ENCODE measurements at regions not wholly inside any gene's neighbourhood (a gene's known extent, or its start where the extent isn't known, plus 50 kb on each side); places are given as distances from the start of the nearest gene placed in this dataset.

DNA sequence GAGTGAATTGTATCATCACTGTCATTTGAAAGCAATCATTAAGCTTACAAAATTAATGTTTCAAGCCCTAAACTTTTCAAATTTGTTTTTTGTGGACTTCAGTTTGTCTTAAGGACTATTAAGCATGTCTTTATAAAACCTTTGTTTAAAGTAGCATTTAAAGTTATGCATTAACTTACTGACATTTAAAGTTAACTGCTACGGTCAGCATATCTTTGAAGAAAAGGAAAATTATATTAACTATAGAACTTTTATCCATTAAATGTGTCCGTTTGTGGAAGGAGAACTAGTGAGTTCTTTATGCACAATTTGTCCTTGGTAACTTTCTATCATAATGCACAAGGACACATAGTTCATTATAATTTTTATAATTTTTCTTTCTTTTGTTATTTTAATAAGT lies 103.4 kb downstream of the FANCF start:
- TF ChIP-seq, protein P1, sequence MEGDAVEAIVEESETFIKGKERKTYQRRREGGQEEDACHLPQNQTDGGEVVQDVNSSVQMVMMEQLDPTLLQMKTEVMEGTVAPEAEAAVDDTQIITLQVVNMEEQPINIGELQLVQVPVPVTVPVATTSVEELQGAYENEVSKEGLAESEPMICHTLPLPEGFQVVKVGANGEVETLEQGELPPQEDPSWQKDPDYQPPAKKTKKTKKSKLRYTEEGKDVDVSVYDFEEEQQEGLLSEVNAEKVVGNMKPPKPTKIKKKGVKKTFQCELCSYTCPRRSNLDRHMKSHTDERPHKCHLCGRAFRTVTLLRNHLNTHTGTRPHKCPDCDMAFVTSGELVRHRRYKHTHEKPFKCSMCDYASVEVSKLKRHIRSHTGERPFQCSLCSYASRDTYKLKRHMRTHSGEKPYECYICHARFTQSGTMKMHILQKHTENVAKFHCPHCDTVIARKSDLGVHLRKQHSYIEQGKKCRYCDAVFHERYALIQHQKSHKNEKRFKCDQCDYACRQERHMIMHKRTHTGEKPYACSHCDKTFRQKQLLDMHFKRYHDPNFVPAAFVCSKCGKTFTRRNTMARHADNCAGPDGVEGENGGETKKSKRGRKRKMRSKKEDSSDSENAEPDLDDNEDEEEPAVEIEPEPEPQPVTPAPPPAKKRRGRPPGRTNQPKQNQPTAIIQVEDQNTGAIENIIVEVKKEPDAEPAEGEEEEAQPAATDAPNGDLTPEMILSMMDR (IDR thresholded peaks at IDR 0.05), result no peak
- no peak for TF ChIP-seq POLR2A (IDR thresholded peaks at IDR 0.05)
